ENCODE measurements at regions not wholly inside any gene's neighbourhood (a gene's known extent, or its start where the extent isn't known, plus 50 kb on each side); places are given as distances from the start of the nearest gene placed in this dataset.

- no peak for TF ChIP-seq CTCF (IDR thresholded peaks at IDR 0.05 in 2 of 3, conservative IDR thresholded peaks at IDR 0.05 in 1 of 3; ENCODE audit: control insufficient read depth in 2 of 3, extremely low read depth in 1 of 3, insufficient read depth in 1 of 3, low read depth in 3 of 3, low read length in 3 of 3)
- no peak for TF ChIP-seq SREBF2 (IDR thresholded peaks at IDR 0.05; ENCODE audit: low read length)
Observed at GRCh38 chr9:28155671-28156070, 582.4 kb upstream of the C9orf72 start.
